ENCODE measurements at regions not wholly inside any gene's neighbourhood (a gene's known extent, or its start where the extent isn't known, plus 50 kb on each side); places are given as distances from the start of the nearest gene placed in this dataset.

DNA sequence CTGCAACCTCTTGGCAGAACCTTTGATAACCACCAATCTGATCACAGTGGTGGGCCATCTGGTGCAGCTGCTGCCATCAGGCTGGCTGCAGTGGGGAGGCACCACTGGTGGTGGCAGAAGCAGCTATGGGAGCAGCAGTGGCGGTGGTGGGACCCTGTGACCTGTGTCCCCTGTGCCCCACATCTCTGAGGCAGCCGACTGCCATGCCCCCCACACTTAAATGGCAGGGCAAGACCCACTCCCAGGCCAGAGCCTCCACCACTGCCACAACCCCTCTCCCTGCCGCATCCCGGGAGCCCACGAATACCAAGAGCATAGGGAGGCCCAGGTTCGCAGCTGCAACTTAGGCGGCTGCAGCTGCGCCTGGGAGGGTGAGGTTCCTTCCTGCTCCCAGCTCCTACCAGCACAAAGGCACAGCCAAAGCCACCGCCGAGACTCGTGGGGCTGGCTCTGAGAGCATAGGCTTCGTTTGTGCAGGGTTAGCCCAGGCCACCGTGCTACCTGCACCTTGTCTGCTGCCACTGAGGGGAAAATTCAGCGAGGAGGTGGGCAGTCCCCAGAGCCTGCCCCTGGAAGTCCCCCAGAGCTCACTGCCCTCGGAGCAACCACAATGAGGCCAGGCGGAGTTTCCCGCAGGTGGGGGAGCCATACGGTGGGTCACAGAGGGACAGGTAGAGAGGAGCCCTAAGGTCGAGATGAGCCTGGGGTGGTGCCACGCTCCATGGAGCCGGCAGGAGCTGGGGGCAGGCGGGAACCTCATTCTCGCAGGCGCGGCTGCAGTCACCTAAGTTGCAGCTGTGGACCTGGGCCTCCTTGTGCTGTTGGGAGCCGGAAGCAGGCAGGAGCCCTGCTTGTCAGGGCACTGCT is 518.7 kb downstream of the RWDD3 start:
- Histone ChIP-seq H3K4me3 (replicated peaks; ENCODE audit: insufficient read depth, low read length) (no peak overlapping the region), H3K27me3 (ENCODE audit: insufficient read depth, poor library complexity, severe bottlenecking) (no peaks in the 10 kb centered on the region), H3K27ac (replicated peaks) (no peak overlapping the region)
- no peak for DNase-seq (ENCODE audit: low read depth in 1 of 2, low spot score in 1 of 2)
- TF ChIP-seq, protein P1, sequence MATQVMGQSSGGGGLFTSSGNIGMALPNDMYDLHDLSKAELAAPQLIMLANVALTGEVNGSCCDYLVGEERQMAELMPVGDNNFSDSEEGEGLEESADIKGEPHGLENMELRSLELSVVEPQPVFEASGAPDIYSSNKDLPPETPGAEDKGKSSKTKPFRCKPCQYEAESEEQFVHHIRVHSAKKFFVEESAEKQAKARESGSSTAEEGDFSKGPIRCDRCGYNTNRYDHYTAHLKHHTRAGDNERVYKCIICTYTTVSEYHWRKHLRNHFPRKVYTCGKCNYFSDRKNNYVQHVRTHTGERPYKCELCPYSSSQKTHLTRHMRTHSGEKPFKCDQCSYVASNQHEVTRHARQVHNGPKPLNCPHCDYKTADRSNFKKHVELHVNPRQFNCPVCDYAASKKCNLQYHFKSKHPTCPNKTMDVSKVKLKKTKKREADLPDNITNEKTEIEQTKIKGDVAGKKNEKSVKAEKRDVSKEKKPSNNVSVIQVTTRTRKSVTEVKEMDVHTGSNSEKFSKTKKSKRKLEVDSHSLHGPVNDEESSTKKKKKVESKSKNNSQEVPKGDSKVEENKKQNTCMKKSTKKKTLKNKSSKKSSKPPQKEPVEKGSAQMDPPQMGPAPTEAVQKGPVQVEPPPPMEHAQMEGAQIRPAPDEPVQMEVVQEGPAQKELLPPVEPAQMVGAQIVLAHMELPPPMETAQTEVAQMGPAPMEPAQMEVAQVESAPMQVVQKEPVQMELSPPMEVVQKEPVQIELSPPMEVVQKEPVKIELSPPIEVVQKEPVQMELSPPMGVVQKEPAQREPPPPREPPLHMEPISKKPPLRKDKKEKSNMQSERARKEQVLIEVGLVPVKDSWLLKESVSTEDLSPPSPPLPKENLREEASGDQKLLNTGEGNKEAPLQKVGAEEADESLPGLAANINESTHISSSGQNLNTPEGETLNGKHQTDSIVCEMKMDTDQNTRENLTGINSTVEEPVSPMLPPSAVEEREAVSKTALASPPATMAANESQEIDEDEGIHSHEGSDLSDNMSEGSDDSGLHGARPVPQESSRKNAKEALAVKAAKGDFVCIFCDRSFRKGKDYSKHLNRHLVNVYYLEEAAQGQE (IDR thresholded peaks at IDR 0.05; ENCODE audit: insufficient replicate concordance, low read depth) = no peak
- TF ChIP-seq SPI1 (IDR thresholded peaks at IDR 0.05; ENCODE audit: borderline replicate concordance, low read depth) = no peak
- TF ChIP-seq POLR2AphosphoS5 (IDR thresholded peaks at IDR 0.05; ENCODE audit: low read depth) = no peak
- TF ChIP-seq, protein P2, sequence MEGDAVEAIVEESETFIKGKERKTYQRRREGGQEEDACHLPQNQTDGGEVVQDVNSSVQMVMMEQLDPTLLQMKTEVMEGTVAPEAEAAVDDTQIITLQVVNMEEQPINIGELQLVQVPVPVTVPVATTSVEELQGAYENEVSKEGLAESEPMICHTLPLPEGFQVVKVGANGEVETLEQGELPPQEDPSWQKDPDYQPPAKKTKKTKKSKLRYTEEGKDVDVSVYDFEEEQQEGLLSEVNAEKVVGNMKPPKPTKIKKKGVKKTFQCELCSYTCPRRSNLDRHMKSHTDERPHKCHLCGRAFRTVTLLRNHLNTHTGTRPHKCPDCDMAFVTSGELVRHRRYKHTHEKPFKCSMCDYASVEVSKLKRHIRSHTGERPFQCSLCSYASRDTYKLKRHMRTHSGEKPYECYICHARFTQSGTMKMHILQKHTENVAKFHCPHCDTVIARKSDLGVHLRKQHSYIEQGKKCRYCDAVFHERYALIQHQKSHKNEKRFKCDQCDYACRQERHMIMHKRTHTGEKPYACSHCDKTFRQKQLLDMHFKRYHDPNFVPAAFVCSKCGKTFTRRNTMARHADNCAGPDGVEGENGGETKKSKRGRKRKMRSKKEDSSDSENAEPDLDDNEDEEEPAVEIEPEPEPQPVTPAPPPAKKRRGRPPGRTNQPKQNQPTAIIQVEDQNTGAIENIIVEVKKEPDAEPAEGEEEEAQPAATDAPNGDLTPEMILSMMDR (IDR thresholded peaks at IDR 0.05; ENCODE audit: insufficient read depth, low read length) = no peak
- no peak for TF ChIP-seq GABPA (IDR thresholded peaks at IDR 0.05; ENCODE audit: low read depth)

DNA sequence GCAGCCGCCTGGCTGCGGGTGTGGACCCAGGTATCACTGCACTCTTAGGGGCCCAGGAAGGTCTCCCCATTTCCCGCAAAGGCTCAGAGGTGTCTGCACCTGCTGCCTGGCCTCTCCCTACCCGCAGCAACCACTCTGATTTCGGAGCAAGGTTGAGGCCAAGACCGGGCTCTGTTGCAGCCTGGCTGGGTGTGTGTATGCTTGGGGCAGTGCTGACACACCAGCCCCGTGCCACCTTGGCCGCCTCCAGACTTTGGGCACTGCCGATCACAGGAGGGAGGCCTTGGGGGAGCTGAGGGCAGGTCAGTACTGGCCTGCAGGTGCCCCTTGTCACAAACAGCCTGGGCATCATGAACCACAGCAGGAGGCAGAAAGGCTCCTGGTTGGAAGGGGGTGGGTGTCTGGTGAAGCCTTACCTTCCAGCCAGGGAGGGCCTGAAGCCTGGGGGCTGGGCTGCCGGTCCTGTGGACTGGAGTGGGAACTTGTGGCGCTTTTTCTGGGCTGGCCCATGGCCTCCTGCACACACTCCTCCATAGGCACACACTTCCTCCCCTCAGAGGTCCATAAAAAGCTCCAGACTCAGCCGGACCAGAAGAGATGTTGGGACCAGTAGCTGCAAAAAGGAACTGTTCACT is 519.5 kb downstream of the RWDD3 start:
- H3K27ac ChIP-seq (replicated peaks) = no peak overlapping the region
- TF ChIP-seq GABPA (IDR thresholded peaks at IDR 0.05; ENCODE audit: low read depth) (no peak), POLR2AphosphoS5 (IDR thresholded peaks at IDR 0.05; ENCODE audit: low read depth) (no peak), SPI1 (IDR thresholded peaks at IDR 0.05; ENCODE audit: borderline replicate concordance, low read depth) (no peak)
- TF ChIP-seq, protein P1 (IDR thresholded peaks at IDR 0.05; ENCODE audit: insufficient replicate concordance, low read depth) = no peak
- TF ChIP-seq, protein P2 (IDR thresholded peaks at IDR 0.05; ENCODE audit: insufficient read depth, low read length) = no peak
- no peak for DNase-seq (ENCODE audit: low read depth in 1 of 2, low spot score in 1 of 2)
- H3K4me3 ChIP-seq (replicated peaks; ENCODE audit: insufficient read depth, low read length) = no peak overlapping the region
- H3K27me3 ChIP-seq (ENCODE audit: insufficient read depth, poor library complexity, severe bottlenecking) = no peaks in the 10 kb centered on the region

DNA sequence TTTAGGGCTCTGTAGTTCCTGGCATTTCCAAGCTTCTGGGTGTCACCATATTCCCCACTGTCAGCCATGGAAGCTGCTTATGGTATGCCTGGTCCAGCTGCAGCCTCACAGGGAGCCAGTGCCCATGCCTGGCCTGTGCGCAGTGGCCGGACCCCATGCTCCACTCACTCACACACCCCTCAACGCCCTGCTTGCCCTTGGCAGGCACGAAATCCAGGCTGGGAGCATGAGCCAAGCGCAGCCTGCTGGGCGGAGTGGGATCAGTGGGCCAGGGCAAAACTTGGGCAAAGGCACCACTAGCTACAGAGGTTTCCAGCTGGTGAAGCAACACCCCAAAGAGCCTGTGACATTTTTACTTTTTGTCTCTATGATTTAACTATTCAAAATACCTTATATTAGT is 520.4 kb downstream of the RWDD3 start:
- H3K27me3 ChIP-seq (ENCODE audit: insufficient read depth, poor library complexity, severe bottlenecking) = no peaks in the 10 kb centered on the region
- TF ChIP-seq, protein P2 (IDR thresholded peaks at IDR 0.05; ENCODE audit: insufficient read depth, low read length) = no peak
- no peak for TF ChIP-seq GABPA (IDR thresholded peaks at IDR 0.05; ENCODE audit: low read depth)
- TF ChIP-seq SPI1 (IDR thresholded peaks at IDR 0.05; ENCODE audit: borderline replicate concordance, low read depth) = no peak
- TF ChIP-seq, protein P1 (IDR thresholded peaks at IDR 0.05; ENCODE audit: insufficient replicate concordance, low read depth) = no peak
- TF ChIP-seq POLR2AphosphoS5 (IDR thresholded peaks at IDR 0.05; ENCODE audit: low read depth) = no peak
- DNase-seq (ENCODE audit: low read depth in 1 of 2, low spot score in 1 of 2) = no peak
- H3K4me3 ChIP-seq (replicated peaks; ENCODE audit: insufficient read depth, low read length) = no peak overlapping the region
- H3K27ac ChIP-seq (replicated peaks) = no peak overlapping the region
